ENCODE measurements at regions not wholly inside any gene's neighbourhood (a gene's known extent, or its start where the extent isn't known, plus 50 kb on each side); places are given as distances from the start of the nearest gene placed in this dataset.

DNA sequence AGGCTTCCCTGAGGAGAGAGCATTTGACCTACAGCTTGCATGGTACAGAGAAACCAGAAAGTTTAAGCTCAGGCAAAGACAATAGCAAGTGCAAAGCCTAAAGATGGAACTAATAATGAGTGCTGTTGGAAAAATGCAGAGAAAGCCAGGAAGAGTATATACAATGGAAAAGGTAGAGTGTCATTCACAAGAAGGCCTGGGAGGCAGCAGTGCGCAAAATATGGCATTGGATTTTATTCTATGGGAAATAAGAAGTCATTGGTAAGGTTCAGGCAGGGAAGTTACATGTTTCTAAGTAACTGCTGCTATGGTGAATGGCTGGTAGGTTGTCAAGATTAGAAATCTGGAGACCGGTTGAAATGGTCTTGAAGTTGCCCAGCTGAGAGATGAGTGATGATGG lies 2167.3 kb upstream of the CELF4 start:
- H3K4me3 ChIP-seq (ENCODE audit: low read depth, low read length) = no peak overlapping the region
- no peak for DNase-seq (ENCODE audit: low read depth)

GRCh38 chr18:39730606-39731005 lies 2165.0 kb upstream of the CELF4 start:
- no peak overlapping the region for H3K4me3 ChIP-seq (ENCODE audit: low read depth, low read length)
- TF ChIP-seq CTCF (conservative IDR thresholded peaks at IDR 0.05; ENCODE audit: low read depth, low read length) = peak; percentile 20
- peak; percentile 51 for DNase-seq (ENCODE audit: low read depth)

More for the DNA sequence above, 2167.3 kb upstream of the CELF4 start:
- TF ChIP-seq CTCF (conservative IDR thresholded peaks at IDR 0.05; ENCODE audit: low read depth, low read length) = peak; percentile 30

DNA sequence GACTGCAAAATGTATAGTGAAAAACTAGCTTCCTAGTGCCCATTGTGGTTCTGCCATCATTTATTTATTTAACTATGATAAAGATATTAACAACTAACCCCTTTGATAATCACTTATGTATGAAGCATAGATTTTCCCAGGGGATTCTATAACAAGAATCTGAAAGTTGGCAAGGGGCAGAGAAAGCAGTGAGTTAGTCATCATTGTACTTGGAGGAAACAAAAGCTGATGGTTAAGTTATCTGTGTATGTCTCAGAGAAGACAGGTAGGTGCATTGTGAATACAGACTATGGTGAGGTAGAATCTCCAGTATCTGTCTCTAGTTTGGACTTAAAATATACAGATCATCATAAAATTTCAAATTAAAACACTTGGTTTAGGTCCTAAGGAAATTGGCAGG lies 2159.1 kb upstream of the CELF4 start:
- DNase-seq (ENCODE audit: low read depth) = peak; percentile 31
- TF ChIP-seq CTCF (conservative IDR thresholded peaks at IDR 0.05; ENCODE audit: low read depth, low read length) = no peak

GRCh38 chr18:39721712-39722111 lies 2156.1 kb upstream of the CELF4 start:
- DNase-seq (ENCODE audit: low read depth) = peak; percentile 23
- no peak overlapping the region for H3K4me3 ChIP-seq (ENCODE audit: low read depth, low read length)
- no peak for TF ChIP-seq CTCF (conservative IDR thresholded peaks at IDR 0.05; ENCODE audit: low read depth, low read length)

More for the DNA sequence above, 2159.1 kb upstream of the CELF4 start:
- H3K4me3 ChIP-seq (ENCODE audit: low read depth, low read length) = no peak overlapping the region

DNA sequence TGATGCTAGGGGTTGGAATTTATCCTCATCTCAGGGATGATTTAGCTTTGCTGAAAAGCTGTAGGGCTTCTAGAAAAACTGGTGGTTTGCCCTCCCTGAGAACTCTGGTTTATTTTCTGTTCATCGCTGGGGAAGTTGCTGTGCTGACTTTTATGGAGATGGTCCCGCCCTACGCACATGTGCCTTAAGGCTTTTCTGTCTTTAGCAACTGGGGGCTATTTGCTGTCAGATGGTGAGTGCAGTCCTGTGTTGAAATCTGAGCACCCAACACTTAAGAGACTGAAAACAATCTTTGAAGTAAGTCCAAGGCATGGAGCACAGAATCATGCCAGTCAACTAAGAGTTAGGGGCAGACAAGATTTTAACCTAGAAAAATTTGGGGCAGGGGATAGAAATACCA lies 2148.4 kb upstream of the CELF4 start:
- no peak for TF ChIP-seq CTCF (conservative IDR thresholded peaks at IDR 0.05; ENCODE audit: low read depth, low read length)
- no peak overlapping the region for H3K4me3 ChIP-seq (ENCODE audit: low read depth, low read length)
- peak; percentile 23 for DNase-seq (ENCODE audit: low read depth)

DNA sequence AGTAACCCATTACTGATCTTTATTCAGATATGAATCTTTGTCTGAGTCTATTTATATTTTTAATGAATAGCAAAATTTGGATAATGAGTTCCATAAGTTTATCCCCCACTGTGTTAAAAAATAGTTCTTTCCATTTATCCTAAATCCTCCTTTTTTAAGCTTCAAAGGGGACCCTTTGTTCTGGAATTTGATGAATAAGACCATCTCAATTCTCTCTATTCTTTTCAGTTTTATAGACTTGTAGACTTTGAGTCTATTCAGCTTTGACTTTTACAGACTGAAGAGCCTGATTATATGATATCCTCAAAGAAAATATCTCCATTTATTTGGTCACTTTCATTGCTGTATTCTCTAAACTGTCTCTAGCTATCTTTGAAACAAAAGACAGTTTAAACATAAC lies 2146.1 kb upstream of the CELF4 start:
- no peak for TF ChIP-seq CTCF (conservative IDR thresholded peaks at IDR 0.05; ENCODE audit: low read depth, low read length)
- no peak for DNase-seq (ENCODE audit: low read depth)

DNA sequence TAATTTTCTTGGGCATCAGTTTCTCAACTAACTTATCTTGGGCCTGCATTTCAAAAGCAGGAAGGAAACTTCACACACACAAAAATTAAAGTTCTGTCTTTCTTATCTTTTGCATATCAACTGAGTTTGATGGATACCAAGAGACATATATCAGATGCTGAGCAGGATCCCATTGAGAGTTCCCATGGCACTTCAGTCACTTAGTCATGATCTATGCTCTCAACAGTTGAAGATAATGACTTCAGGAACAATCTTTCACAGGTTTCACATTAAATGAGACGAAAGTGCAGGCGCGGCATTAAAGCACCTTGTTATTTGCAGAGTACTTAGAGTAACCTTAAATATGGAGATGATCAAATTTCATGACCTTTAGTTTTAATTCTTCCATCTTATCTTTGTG lies 2139.8 kb upstream of the CELF4 start:
- H3K4me3 ChIP-seq (ENCODE audit: low read depth, low read length) = no peak overlapping the region
- TF ChIP-seq CTCF (conservative IDR thresholded peaks at IDR 0.05; ENCODE audit: low read depth, low read length) = no peak
- DNase-seq (ENCODE audit: low read depth) = no peak

More for the DNA sequence above, 2146.1 kb upstream of the CELF4 start:
- no peak overlapping the region for H3K4me3 ChIP-seq (ENCODE audit: low read depth, low read length)
